ENCODE measurements at regions not wholly inside any gene's neighbourhood (a gene's known extent, or its start where the extent isn't known, plus 50 kb on each side); places are given as distances from the start of the nearest gene placed in this dataset.

- Histone ChIP-seq H3K4me1 (ENCODE audit: insufficient read depth, low read length) (no peaks in the 10 kb centered on the region), H3K9me3 (ENCODE audit: control insufficient read depth in 1 of 2, insufficient read depth in 1 of 2, low read length in 2 of 2) (no peaks in the 10 kb centered on the region), H3K27me3 (ENCODE audit: control insufficient read depth in 1 of 2, insufficient read depth in 2 of 2, low read length in 2 of 2) (peaks cover 0 to 2% of the 10 kb centered on the region in 2 experiments), H3K27ac (ENCODE audit: low read depth in 1 of 2, low read length in 2 of 2) (no peak overlapping the region), H3K4me3 (ENCODE audit: low read length) (no peak overlapping the region), H3K36me3 (ENCODE audit: insufficient read depth, low read length) (no peaks in the 10 kb centered on the region)
- DNase-seq (no peak), ATAC-seq (ENCODE audit: poor library complexity) (no peak)
- ChIA-PET POLR2A (no interaction called here), CTCF (no interaction called here)
- Mint-ChIP-seq H3K4me1 (ENCODE audit: low read depth) (no peaks in the 10 kb centered on the region), H3K27me3 (peaks cover 8% of the 10 kb centered on the region), H3K36me3 (ENCODE audit: low read depth) (no peaks in the 10 kb centered on the region), H3K9me3 (no peaks in the 10 kb centered on the region), H3K27ac (no peak overlapping the region), H3K4me3 (no peak overlapping the region)
- no peak for TF ChIP-seq CTCF (IDR thresholded peaks at IDR 0.05)
- intact Hi-C loops (cut with DNase I, micrococcal nuclease): no loop called here
These were observed 104.7 kb upstream of the SLC66A3 start for GRCh38 chr2:11050565-11050964.

- Histone ChIP-seq H3K27me3 (ENCODE audit: control insufficient read depth in 1 of 2, insufficient read depth in 2 of 2, low read length in 2 of 2) (peaks cover 0 to 2% of the 10 kb centered on the region in 2 experiments), H3K36me3 (ENCODE audit: insufficient read depth, low read length) (no peaks in the 10 kb centered on the region), H3K27ac (ENCODE audit: low read depth in 1 of 2, low read length in 2 of 2) (no peak overlapping the region), H3K9me3 (ENCODE audit: control insufficient read depth in 1 of 2, insufficient read depth in 1 of 2, low read length in 2 of 2) (no peaks in the 10 kb centered on the region), H3K4me3 (ENCODE audit: low read length) (no peak overlapping the region), H3K4me1 (ENCODE audit: insufficient read depth, low read length) (no peaks in the 10 kb centered on the region)
- H3K9me3 Mint-ChIP-seq: no peaks in the 10 kb centered on the region
- POLR2A ChIA-PET: no interaction called here
- H3K27me3 Mint-ChIP-seq: peaks cover 8% of the 10 kb centered on the region
- no peak for DNase-seq
- CTCF ChIA-PET: no interaction called here
- ATAC-seq (ENCODE audit: poor library complexity): no peak
- TF ChIP-seq CTCF (IDR thresholded peaks at IDR 0.05): no peak
- H3K4me1 Mint-ChIP-seq (ENCODE audit: low read depth): no peaks in the 10 kb centered on the region
- H3K4me3 Mint-ChIP-seq: no peak overlapping the region
- no peak overlapping the region for H3K27ac Mint-ChIP-seq
- H3K36me3 Mint-ChIP-seq (ENCODE audit: low read depth): no peaks in the 10 kb centered on the region
- intact Hi-C loops (cut with DNase I, micrococcal nuclease): no loop called here
These were observed 104.0 kb upstream of the SLC66A3 start for GRCh38 chr2:11051280-11051679.

GRCh38 chr2:11053546-11053945 is 101.7 kb upstream of the SLC66A3 start:
- no peak overlapping the region for H3K27ac ChIP-seq (ENCODE audit: low read depth in 1 of 2, low read length in 2 of 2)
- Mint-ChIP-seq H3K27ac (no peak overlapping the region), H3K4me1 (ENCODE audit: low read depth) (no peaks in the 10 kb centered on the region), H3K27me3 (peaks cover 15% of the 10 kb centered on the region), H3K36me3 (ENCODE audit: low read depth) (no peaks in the 10 kb centered on the region), H3K9me3 (no peaks in the 10 kb centered on the region), H3K4me3 (no peak overlapping the region)
- ATAC-seq (ENCODE audit: poor library complexity) (no peak), DNase-seq (no peak)
- H3K9me3 ChIP-seq (ENCODE audit: control insufficient read depth in 1 of 2, insufficient read depth in 1 of 2, low read length in 2 of 2): no peaks in the 10 kb centered on the region
- no peak for TF ChIP-seq CTCF (IDR thresholded peaks at IDR 0.05)
- ChIA-PET CTCF (no interaction called here), POLR2A (no interaction called here)
- intact Hi-C loops (cut with DNase I, micrococcal nuclease): no loop called here
- no peaks in the 10 kb centered on the region for H3K4me1 ChIP-seq (ENCODE audit: insufficient read depth, low read length)
- no peak overlapping the region for H3K4me3 ChIP-seq (ENCODE audit: low read length)
- H3K36me3 ChIP-seq (ENCODE audit: insufficient read depth, low read length): no peaks in the 10 kb centered on the region
- H3K27me3 ChIP-seq (ENCODE audit: control insufficient read depth in 1 of 2, insufficient read depth in 2 of 2, low read length in 2 of 2): peaks cover 2 to 5% of the 10 kb centered on the region in 2 experiments
